Naive B cell (primary cell): ENCODE measurements at regions not wholly inside any gene's neighbourhood (a gene's known extent, or its start where the extent isn't known, plus 50 kb on each side); places are given as distances from the start of the nearest gene placed in this dataset.
"Not testable (repeated sequence)": the region's sequence is repeated elsewhere in the genome, so short reads cannot be mapped to it uniquely, and the experiment has no call there.

Experiments
- ATAC-seq, 2 donors: fragments of 150-1000 bp; cut with Tn5 transposase; 2 replicates each; pipeline ENCODE4 v1.10.0; 2021; ENCODE audit warnings: low read depth in 2 of 2, mild to moderate bottlenecking in 2 of 2, moderate library complexity in 2 of 2
- DNase-seq: peaks from one replicate; pipeline ENCODE4 v3.0.0; 2022
- H3K27ac Mint-ChIP-seq, 6 donors: one replicate each; pipeline ENCODE4 v1.8.0; 2020 to 2022; ENCODE audit warnings: mild to moderate bottlenecking in 6 of 6, mixed read lengths in 6 of 6, moderate library complexity in 5 of 6, inconsistent platforms in 2 of 6
- H3K27me3 Mint-ChIP-seq, 3 donors: one replicate each; pipeline ENCODE4 v1.8.0; 2021 to 2022; ENCODE audit warnings: mixed read lengths in 3 of 3, mild to moderate bottlenecking in 1 of 3
- H3K36me3 Mint-ChIP-seq, 2 donors: one replicate each; pipeline ENCODE4 v1.8.0; 2020 to 2022; ENCODE audit warnings: mixed read lengths in 2 of 2, inconsistent platforms in 1 of 2, mild to moderate bottlenecking in 1 of 2
- H3K4me1 Mint-ChIP-seq, 3 donors: one replicate each; pipeline ENCODE4 v1.8.0; 2020 to 2022; ENCODE audit warnings: mixed read lengths in 3 of 3, inconsistent platforms in 1 of 3, mild to moderate bottlenecking in 1 of 3, moderate library complexity in 1 of 3
- H3K4me3 Mint-ChIP-seq, 8 donors: one replicate each; pipeline ENCODE4 v1.8.0; 2020 to 2022; ENCODE audit warnings: mild to moderate bottlenecking in 8 of 8, mixed read lengths in 8 of 8, moderate library complexity in 8 of 8, inconsistent platforms in 2 of 8
- H3K9me3 Mint-ChIP-seq, 7 donors: one replicate each; pipeline ENCODE4 v1.8.0; 2020 to 2022; ENCODE audit warnings: mixed read lengths in 7 of 7, mild to moderate bottlenecking in 5 of 7, inconsistent platforms in 2 of 7, moderate library complexity in 1 of 7

GRCh38 chr14:89743828-89744227, 210.7 kb downstream of the EFCAB11 start:
- DNase-seq (no peak), ATAC-seq (no peak)
- Mint-ChIP-seq H3K27me3 (no peaks in the 10 kb centered on the region), H3K9me3 (peaks cover 7 to 36% (median 14%) of the 10 kb centered on the region in 7 donors), H3K4me1 (peaks cover 0 to 1% (median 0%) of the 10 kb centered on the region in 3 donors), H3K36me3 (peaks cover 4 to 7% of the 10 kb centered on the region in 2 donors), H3K4me3 (no peak overlapping the region), H3K27ac (no peak overlapping the region)

- peaks cover 0 to 16% (median 3%) of the 10 kb centered on the region in 7 donors for H3K9me3 Mint-ChIP-seq
- H3K36me3 Mint-ChIP-seq: peaks cover 0 to 4% of the 10 kb centered on the region in 2 donors
- H3K4me1 Mint-ChIP-seq: no peaks in the 10 kb centered on the region
- H3K27ac Mint-ChIP-seq: no peak overlapping the region
- ATAC-seq (no peak), DNase-seq (no peak)
- no peak overlapping the region for H3K4me3 Mint-ChIP-seq
- H3K27me3 Mint-ChIP-seq: no peaks in the 10 kb centered on the region
These were observed 214.3 kb downstream of the EFCAB11 start for GRCh38 chr14:89740241-89740640.

- Mint-ChIP-seq H3K27ac (no peak overlapping the region), H3K4me1 (no peaks in the 10 kb centered on the region), H3K4me3 (no peak overlapping the region), H3K27me3 (no peaks in the 10 kb centered on the region), H3K36me3 (peaks cover 4 to 8% of the 10 kb centered on the region in 2 donors), H3K9me3 (peaks cover 4 to 24% (median 9%) of the 10 kb centered on the region in 7 donors)
- DNase-seq (no peak), ATAC-seq (no peak)
These were observed 217.6 kb downstream of the EFCAB11 start for GRCh38 chr14:89736881-89737280.

GRCh38 chr14:89731396-89731933, 223.1 kb downstream of the EFCAB11 start:
- no peak overlapping the region for H3K4me3 Mint-ChIP-seq
- H3K27ac Mint-ChIP-seq: peak overlapping the region in 1 of 6 donors; percentile 9
- H3K9me3 Mint-ChIP-seq: peaks cover 4 to 22% (median 7%) of the 10 kb centered on the region in 7 donors

GRCh38 chr14:89730687-89731086, 223.8 kb downstream of the EFCAB11 start:
- peaks cover 6 to 8% (median 6%) of the 10 kb centered on the region in 3 donors for H3K4me1 Mint-ChIP-seq

More at GRCh38 chr14:89731396-89731933, 223.1 kb downstream of the EFCAB11 start:
- Mint-ChIP-seq H3K27me3 (no peaks in the 10 kb centered on the region), H3K4me1 (peaks cover 6 to 8% (median 6%) of the 10 kb centered on the region in 3 donors), H3K36me3 (peaks cover 0 to 8% of the 10 kb centered on the region in 2 donors)
- no peak for DNase-seq
- no peak for ATAC-seq

GRCh38 chr14:89728964-89729363, 225.6 kb downstream of the EFCAB11 start:
- Mint-ChIP-seq H3K36me3 (peaks cover 0 to 8% of the 10 kb centered on the region in 2 donors), H3K9me3 (peaks cover 3 to 19% (median 5%) of the 10 kb centered on the region in 7 donors), H3K4me3 (peak overlapping the region in 1 of 8 donors; percentile 10), H3K27ac (no peak overlapping the region), H3K27me3 (no peaks in the 10 kb centered on the region), H3K4me1 (peaks cover 17 to 23% (median 19%) of the 10 kb centered on the region in 3 donors)
- ATAC-seq: no peak
- DNase-seq: no peak

More at GRCh38 chr14:89730687-89731086, 223.8 kb downstream of the EFCAB11 start:
- peaks cover 0 to 8% of the 10 kb centered on the region in 2 donors for H3K36me3 Mint-ChIP-seq
- no peak overlapping the region for H3K4me3 Mint-ChIP-seq
- peak overlapping the region in 1 of 6 donors; percentile 85 for H3K27ac Mint-ChIP-seq
- ATAC-seq: no peak
- no peaks in the 10 kb centered on the region for H3K27me3 Mint-ChIP-seq
- H3K9me3 Mint-ChIP-seq: peaks cover 4 to 22% (median 7%) of the 10 kb centered on the region in 7 donors
- no peak for DNase-seq

- H3K4me3 Mint-ChIP-seq, H3K27me3 Mint-ChIP-seq, H3K27ac Mint-ChIP-seq, ATAC-seq, H3K9me3 Mint-ChIP-seq, H3K36me3 Mint-ChIP-seq, DNase-seq: not testable (repeated sequence)
- peaks cover 37 to 46% (median 45%) of the 10 kb centered on the region in 3 donors for H3K4me1 Mint-ChIP-seq
These were observed 228.3 kb downstream of the EFCAB11 start for GRCh38 chr14:89726226-89726625.

- peaks cover 54 to 62% (median 58%) of the 10 kb centered on the region in 3 donors for H3K4me1 Mint-ChIP-seq
These were observed 229.9 kb downstream of the EFCAB11 start for GRCh38 chr14:89724628-89724960.

GRCh38 chr14:89723930-89724627, 230.5 kb downstream of the EFCAB11 start:
- H3K9me3 Mint-ChIP-seq: peaks cover 0 to 11% (median 2%) of the 10 kb centered on the region in 7 donors
- peaks cover 58 to 67% (median 63%) of the 10 kb centered on the region in 3 donors for H3K4me1 Mint-ChIP-seq
- DNase-seq (no peak), ATAC-seq (no peak)
- H3K27ac Mint-ChIP-seq: peak overlapping the region; percentile 42 to 97 (median 81)
- no peaks in the 10 kb centered on the region for H3K36me3 Mint-ChIP-seq
- H3K27me3 Mint-ChIP-seq: no peaks in the 10 kb centered on the region
- H3K4me3 Mint-ChIP-seq: peak overlapping the region; percentile 57 to 86 (median 76)

More at GRCh38 chr14:89724628-89724960, 229.9 kb downstream of the EFCAB11 start:
- H3K36me3 Mint-ChIP-seq: no peaks in the 10 kb centered on the region
- peak overlapping the region; percentile 44 to 86 (median 76) for H3K4me3 Mint-ChIP-seq
- no peaks in the 10 kb centered on the region for H3K27me3 Mint-ChIP-seq
- H3K9me3 Mint-ChIP-seq: peaks cover 0 to 7% (median 2%) of the 10 kb centered on the region in 7 donors
- DNase-seq: no peak
- no peak for ATAC-seq
- peak overlapping the region; percentile 42 to 97 (median 81) for H3K27ac Mint-ChIP-seq

GRCh38 chr14:89721956-89722355, 232.6 kb downstream of the EFCAB11 start:
- peak overlapping the region in 7 of 8 donors; percentile 12 to 86 (median 63) for H3K4me3 Mint-ChIP-seq
- H3K9me3 Mint-ChIP-seq: peaks cover 0 to 11% (median 2%) of the 10 kb centered on the region in 7 donors
- peak; percentile 55 for DNase-seq
- no peaks in the 10 kb centered on the region for H3K27me3 Mint-ChIP-seq
- ATAC-seq: peak in 1 of 2 donors; percentile 7
- no peaks in the 10 kb centered on the region for H3K36me3 Mint-ChIP-seq
- peak overlapping the region; percentile 84 to 99 (median 98) for H3K27ac Mint-ChIP-seq
- H3K4me1 Mint-ChIP-seq: peaks cover 56 to 72% (median 70%) of the 10 kb centered on the region in 3 donors

GRCh38 chr14:89720741-89721729, 233.5 kb downstream of the EFCAB11 start:
- H3K27me3 Mint-ChIP-seq: no peaks in the 10 kb centered on the region
- peak overlapping the region; percentile 47 to 86 (median 70) for H3K4me3 Mint-ChIP-seq
- H3K4me1 Mint-ChIP-seq: peaks cover 56 to 72% (median 70%) of the 10 kb centered on the region in 3 donors

GRCh38 chr14:89720076-89720687, 234.3 kb downstream of the EFCAB11 start:
- H3K27ac Mint-ChIP-seq: peak overlapping the region; percentile 84 to 99 (median 98)
- ATAC-seq (no peak), DNase-seq (no peak)
- H3K4me1 Mint-ChIP-seq: peaks cover 55 to 69% (median 68%) of the 10 kb centered on the region in 3 donors
- peak overlapping the region; percentile 52 to 86 (median 70) for H3K4me3 Mint-ChIP-seq
- no peaks in the 10 kb centered on the region for H3K27me3 Mint-ChIP-seq
- H3K36me3 Mint-ChIP-seq: no peaks in the 10 kb centered on the region
- H3K9me3 Mint-ChIP-seq: peaks cover 0 to 11% (median 2%) of the 10 kb centered on the region in 7 donors

More at GRCh38 chr14:89720741-89721729, 233.5 kb downstream of the EFCAB11 start:
- peak overlapping the region; percentile 84 to 99 (median 98) for H3K27ac Mint-ChIP-seq
- ATAC-seq (peak; percentile 92 to 94), DNase-seq (peak; percentile 89)
- H3K36me3 Mint-ChIP-seq: no peaks in the 10 kb centered on the region
- H3K9me3 Mint-ChIP-seq: peaks cover 0 to 11% (median 2%) of the 10 kb centered on the region in 7 donors
